HG02885 (cell line): ENCODE measurements at regions not wholly inside any gene's neighbourhood (a gene's known extent, or its start where the extent isn't known, plus 50 kb on each side); places are given as distances from the start of the nearest gene placed in this dataset.
"Not testable (repeated sequence)": the region's sequence is repeated elsewhere in the genome, so short reads cannot be mapped to it uniquely, and the experiment has no call there.

ENCODE experiments used
- ATAC-seq: cut with Tn5 transposase; IDR thresholded peaks from one replicate; pipeline ENCODE4 v1.9.1; 2021; ENCODE audit warnings: mild to moderate bottlenecking; ENCODE audit not compliant: unreplicated experiment, poor library complexity

DNA sequence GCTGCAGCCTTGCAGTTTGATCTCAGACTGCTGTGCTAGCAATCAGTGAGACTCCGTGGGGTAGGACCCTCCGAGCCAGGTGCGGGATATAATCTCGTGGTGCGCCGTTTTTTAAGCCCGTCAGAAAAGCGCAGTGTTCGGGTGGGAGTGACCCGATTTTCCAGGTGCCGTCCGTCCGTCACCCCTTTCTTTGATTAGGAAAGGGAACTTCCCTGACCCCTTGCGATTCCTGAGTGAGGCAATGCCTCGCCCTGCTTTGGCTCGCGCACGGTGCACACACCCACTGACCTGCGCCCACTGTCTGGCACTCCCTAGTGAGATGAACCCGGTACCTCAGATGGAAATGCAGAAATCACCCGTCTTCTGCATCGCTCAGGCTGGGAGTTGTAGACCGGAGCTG, 203.2 kb downstream of the SNCAIP start:
- ATAC-seq: not testable (repeated sequence)

DNA sequence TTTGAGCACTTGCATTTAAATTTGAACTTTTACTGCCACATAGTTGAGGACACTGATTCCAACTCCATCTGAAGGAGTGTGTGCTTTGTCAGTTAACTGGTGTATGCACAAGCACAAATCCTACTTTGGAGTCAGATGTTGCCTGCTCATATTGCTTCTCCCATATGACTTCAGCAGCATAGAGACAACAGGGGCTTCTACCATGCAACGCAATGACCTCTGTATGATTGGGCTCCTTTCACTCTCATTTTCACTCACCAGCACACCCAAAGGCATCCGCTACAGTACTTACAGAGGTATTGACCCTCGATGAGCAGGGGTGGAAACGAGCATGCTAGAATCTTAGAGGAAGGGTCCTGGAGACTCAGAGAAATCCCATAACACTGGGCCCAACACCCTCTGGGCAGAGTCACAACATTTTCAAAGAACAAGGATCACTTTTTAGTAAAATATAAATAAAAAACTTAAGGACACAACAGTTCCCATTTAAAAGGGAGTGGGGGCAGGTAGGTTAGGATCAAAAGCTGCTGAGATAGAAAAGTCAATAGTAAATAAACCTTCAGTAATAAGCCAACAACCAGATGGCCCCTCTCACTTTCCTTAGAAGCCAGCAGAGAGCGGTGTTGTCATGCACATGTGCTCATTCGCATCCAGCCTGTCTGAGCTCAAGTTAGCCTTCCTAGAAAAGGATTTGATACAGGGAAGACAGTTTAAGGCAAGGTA, 203.8 kb downstream of the SNCAIP start:
- ATAC-seq: peak; percentile 87

DNA sequence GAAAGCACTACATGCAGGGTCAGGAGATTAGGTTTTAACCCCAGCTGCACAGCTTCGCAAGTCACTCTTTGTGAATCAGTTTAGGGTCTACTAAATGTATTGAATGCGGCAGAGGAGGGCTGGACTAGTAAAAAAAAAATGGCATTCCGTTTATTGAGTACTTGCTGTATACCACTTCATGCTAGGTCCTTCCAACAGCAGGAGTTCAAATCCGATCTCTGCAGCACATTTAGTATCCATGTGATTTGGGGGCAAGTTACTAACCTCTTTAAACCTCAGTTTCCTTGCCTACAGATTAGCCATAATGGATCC, 204.4 kb downstream of the SNCAIP start:
- ATAC-seq: peak; percentile 16

DNA sequence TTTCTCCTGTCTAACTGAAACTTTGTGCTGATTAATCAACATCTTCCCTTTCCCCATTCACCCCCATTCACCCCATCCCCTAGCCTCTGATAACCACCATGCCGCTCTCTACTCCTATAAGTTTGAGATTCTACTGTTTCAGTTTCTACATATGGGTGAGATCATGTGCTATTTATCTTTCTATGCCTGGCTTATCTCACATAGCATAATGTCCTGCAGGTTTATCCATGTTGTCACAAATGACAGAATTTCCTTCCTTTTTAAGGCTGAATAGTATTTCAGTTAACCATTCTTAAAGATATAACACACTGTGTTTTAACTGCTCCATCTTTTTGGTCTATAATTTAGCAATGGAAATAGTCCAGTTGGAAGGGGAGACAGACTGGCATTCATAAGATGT, 205.1 kb downstream of the SNCAIP start:
- ATAC-seq: no peak

DNA sequence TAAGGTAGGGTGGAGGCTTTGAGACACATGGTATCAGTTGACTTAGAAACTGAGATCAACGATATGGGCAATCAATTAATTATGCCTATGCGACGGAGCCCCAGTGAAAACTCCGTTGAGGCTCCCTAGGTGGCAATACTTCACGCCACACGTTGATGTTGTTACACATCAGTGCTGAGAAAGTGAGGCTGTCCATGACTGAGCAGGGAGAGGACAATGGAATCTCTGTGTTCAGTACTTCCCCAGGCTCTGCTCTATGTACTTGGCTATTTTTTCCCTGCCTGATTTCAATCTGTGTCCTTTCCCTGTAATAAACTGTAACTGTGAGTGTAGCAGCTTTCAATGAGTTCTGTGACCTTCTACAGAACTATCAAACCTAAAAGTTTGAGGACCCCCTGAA, 211.7 kb downstream of the SNCAIP start:
- no peak for ATAC-seq

DNA sequence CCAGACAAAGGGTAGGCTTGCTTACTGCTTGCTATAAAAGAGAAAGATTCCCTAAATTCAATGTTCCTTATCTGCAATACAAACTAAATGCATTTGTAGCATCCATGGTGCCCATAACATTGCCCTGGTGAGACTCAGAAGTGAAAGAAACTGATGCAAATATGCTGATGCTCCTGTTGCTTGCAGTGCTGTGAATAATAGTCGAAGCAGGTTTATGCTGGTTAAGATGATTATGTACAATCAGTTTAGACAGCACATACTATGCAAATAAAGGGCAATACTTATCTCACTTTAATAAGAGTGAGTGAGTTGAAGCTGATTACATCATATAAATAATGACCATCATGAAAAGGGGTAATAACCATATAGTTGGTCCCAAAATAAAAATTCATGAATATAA, 215.5 kb downstream of the SNCAIP start:
- no peak for ATAC-seq

DNA sequence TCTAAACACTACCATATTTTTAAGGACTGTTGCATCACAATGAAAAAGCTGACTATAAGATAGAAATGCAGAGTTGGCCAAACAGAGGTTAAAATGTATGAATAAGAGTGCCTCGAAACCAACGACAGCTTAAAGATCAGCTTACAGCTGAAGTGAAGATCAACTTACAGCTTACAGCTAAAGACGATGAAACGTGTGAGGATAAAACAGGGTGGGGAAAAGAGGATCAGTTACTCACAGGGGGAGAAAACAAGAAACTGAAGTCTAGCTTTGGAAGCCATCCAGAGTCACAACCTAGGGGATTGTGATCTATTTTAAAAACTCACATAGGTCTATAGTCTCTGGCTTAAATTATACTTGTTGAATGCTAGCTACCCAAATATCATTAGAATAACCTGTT, 220.0 kb downstream of the SNCAIP start:
- no peak for ATAC-seq

DNA sequence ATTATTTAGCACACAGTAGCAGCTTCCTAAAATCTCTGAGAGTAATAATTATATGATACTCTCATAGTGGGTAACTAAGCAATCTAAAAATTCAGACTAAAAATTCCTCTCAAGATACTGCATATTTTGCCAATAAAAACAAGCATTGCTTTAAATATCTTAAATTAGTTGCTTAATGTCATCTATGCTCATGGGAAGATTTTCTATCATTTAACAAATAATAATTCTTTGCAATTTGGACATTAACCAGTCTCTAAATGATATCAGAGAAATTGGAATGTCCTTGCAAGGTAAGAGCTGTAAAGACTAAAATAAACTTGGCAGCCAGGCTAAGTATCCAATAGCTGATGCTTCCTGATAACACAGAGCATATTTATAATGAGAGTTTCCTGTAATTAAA, 221.8 kb downstream of the SNCAIP start:
- no peak for ATAC-seq

DNA sequence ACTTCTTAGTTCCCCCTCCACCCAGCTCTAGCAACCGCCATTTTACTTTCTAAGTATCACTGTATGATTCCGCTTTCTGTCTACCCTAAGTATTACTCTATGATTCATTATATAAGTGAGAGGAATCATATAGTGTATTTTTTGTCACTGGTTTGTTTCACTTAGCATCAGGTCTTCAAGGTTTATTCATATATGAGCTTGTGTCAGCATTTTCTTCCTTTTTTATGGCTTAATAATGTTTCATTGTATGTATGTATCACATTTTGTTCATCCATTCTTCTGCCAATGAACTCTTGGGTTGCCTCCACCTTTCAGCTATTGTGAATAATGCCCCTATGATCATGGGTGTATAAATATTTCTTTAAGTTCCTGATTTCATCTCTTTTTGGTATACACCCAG, 222.8 kb downstream of the SNCAIP start:
- ATAC-seq: no peak

DNA sequence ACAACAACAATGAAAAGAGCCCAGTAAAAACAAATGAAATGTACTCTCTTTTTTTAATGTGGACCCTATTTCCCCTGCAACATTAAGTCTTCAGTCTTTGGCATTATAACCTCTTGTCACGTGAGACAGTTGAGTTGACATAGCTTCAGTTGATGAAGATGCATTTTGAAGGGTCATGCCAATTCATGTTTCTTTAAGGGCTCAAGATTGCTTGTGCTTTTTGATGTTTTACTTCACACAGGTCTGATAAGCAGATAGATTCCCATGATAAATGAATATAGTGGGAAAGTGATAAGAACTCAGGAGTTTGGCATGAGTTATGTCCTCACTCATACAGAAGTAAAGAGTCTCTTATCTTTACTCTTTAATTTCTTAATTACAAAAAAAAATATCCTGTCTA, 229.4 kb downstream of the SNCAIP start:
- ATAC-seq: no peak

DNA sequence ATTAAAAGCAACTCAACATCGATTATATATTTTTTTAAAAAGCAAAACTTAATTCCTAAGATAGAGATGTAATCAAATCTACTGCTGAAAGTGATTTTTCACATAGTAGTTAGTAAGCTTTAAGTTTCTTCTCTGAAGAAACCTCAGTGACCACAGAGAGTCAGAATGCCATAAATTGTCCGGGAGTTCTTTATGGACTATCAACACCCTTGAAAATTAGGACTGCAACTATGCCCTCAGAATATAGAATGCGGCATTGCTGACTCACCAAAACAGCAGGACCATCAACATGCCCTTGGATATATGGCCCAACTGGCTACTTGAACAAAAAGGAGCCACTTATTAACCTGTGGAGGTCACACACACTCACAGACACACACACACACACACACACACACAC, 228.9 kb upstream of the SNX2 start:
- no peak for ATAC-seq

DNA sequence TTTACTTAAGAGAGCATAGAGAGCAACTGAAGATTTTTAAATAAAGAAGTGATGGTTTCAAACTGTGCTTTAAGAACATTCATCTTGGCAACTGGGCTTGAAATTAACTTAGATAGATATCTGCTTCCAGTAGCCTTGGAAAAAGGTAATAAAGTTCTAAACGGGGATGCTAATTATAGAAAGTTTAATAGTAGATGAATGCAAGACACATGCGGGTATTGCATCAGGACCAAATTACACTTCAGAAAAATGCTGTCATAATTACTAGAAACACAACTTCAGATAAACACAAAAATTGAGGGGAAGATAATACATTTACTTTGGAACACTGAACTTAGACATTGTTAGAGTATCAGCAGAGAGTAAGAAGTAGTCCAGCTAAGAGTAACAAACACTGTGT, 227.7 kb upstream of the SNX2 start:
- ATAC-seq: no peak

DNA sequence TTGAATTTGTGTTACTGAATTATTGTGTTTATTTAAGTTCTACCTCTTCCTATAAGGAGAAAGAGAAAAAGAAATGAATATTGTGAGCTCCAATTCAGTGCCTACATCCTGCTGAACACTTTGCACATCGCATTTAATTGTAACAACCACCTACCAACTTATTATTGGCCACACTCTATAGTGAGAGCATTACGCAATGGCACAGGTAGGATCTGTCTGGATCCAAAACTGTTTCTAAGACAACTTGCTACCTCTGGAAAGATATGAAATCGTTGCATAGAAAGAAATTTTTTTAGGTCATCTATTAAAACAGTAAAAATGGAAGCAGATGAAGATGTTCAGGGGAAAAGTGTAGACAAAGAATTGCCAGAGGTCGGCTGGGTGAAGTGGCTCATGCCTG, 227.2 kb upstream of the SNX2 start:
- ATAC-seq: no peak

DNA sequence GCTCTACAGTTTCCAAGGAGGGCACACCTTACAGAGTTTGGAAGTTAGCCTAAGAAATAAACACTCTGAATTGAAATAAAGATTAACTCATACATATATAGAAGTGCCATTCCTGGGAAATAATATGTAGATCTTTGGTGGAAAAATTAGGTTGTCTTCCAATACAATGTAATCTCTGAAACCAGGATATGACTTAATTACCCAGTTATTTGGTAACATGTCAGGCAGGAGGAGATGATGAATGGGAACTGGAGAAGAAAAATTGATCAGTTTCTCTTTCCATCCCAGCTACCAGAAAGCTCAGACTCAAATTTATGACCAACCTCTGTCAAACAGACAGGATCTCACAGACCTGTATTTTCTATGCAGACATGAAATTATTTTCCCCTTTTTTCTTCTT, 215.2 kb upstream of the SNX2 start:
- no peak for ATAC-seq

DNA sequence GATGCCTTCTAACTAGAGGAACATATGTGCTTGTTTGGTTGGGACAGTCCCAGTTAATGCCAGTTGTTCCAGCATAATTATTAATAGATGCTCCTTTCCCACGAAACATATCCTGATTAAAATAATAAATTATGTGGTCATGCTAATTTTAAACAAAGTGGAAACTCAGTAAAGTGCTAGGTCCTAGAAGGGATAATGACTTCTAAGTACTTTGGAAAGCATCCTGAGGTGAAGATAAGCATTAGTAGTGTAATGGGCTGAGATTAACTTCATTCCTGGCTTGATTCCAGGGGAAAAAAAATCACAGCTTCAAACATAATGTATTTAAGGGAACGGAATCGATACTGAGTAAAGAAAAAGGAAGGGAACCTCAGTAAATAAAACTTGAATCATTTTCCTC, 213.7 kb upstream of the SNX2 start:
- no peak for ATAC-seq

DNA sequence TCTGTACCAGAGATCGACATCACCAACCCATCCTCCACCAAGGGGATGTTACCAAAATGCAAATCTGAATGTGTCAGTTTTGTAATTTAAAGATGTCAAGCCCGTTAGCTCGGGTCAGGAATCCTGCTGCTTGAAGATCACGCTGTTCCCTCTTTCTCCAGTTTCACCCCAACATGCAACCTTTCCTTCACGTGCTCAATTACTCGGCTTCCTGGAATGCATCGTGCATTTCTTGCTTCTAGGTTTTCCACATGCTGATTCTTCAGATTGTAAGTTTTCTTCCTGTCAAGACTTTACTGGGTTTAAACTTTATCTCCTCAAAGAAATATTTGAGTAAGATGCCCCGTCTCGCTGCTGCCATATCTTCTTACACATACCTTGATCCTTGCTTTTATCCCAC, 209.5 kb upstream of the SNX2 start:
- no peak for ATAC-seq

DNA sequence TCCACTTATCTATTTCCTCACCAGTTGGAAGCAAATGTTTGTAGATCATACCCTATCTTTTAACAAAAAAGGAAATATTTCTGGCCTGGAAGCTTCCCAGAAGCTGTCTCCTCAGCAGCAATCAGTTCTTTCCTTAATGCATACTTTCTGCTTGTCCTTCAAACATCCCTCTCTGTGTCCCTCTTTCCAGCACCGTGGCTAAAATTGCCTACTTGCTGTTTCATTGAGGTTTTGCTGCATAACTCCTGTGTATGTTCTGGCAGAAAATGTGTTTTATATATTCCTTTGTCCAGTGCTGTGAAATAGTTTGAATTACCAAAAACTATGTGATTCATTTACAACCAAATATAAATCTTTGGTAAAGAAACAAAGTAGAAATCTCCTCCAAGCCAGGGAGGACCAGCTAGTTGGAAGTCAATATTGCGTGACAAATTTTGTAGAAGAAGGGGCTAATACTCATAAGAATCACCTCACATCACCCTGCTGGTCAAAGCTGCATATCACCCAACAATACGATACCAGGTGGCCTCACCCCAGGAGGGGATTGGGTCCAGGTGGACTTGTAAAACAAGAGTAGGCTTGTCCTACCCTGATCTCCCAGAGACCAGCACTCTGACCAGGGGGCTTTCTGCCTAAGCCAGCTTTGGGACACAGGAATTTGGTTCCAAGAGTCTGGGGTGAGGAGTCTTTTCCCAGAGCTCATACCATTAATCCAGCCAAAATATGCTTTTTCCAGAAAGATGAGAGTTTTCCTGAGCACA, 198.4 kb upstream of the SNX2 start:
- ATAC-seq: no peak

DNA sequence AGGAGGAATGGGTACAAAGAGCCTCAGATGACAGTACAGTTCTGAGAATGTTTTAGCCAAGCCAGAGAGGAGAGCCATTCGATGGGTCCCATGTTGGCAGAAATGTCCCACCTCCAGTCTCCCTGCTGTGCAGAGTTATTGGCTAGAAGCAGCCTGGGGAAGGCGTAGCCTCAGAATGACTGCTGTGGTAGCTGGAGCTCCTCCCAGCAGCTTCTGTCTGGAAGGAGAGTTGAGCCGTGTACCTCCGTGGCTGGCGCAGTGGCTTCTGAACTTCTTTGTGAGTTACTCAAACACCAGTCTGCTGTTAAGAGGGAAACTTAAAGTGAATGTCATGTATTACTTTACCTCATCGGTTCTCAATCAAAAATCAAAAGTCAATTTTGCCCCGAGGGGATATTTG, 193.3 kb upstream of the SNX2 start:
- no peak for ATAC-seq

DNA sequence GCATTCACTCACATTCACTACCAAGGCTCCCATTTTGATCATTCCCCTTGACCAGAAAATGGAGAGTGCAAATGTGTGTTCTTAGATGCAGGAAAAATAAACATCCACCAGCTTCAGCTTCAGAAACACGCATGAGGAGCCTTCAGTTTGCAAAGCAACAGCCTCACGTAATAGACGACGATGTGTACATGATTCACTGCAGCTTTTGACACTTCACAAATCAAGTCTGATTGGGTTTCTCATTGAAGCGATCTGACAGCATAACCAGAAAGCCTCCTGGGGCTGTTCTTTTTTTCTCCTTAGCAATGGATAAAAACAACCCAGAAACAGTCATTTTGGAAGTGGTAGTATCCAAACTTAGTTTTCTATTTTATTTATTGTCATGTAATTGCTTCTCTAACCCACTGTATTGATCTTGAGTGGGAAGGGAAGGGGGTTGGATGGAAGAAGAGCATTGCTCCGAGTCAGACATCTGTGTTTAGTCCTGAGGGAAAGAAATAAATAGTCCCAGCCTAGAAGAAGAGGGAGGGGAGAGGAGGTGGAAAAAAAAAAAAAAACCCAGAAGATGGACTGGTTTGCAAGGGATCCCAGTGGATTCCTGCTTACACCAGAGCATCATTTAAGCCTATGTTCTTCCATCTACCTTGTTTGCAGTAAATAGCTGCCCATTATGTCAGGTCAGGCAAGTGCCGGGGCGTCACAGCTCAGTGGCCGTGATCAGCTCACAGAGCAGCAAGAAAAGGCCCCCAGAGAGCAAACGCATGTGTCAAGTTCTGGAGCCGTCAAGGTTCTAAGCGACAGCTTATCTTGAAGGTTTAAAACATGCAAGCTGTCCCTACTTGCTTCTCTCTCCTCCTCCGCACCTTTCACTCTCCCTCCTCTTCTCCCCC, 190.2 kb upstream of the SNX2 start:
- ATAC-seq: no peak

DNA sequence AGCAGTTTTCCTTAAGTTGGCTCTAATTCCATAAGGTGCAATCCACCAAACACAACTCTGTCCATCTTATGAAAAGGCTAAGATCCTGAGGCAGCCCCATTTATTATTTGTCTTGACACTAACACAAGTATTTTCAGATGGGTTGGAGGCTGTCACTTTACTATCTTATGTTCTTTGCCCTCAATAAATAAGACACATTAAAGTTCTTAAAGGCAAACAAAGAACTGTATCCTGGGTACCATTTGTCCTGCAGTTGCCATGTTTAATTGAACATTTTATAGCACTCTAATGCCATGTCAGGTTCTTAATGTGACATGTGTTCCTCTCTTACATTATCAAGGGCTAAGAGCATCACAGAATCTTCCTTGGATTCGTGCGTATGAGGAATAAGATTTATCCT, 189.5 kb upstream of the SNX2 start:
- no peak for ATAC-seq

DNA sequence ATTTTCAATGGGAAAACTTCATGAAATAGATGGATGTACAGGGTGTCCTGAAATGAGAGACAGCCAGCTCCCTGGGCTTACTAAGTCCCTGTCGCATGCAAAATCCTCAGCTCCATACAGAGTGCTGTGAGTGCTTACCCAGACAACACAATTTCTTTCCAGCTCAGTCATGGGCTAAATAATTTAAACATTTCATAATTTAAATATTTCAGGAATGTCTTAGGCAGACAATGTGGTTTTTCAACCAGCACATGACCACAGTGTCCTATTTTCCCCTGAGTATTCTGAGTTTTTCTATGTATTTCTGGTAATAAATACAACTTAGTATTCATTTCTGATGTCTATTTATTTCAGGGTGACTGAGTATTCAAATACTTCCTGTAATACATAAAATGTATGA, 188.5 kb upstream of the SNX2 start:
- ATAC-seq: no peak
